ENCODE measurements at regions not wholly inside any gene's neighbourhood (a gene's known extent, or its start where the extent isn't known, plus 50 kb on each side); places are given as distances from the start of the nearest gene placed in this dataset.

GRCh38 chr3:168659015-168659414 is 563.3 kb upstream of the GOLIM4 start:
- Histone ChIP-seq H3K36me3 (ENCODE audit: control insufficient read depth, insufficient read depth, low read length) (no peaks in the 10 kb centered on the region), H3K4me3 (replicated peaks; ENCODE audit: low read depth, low read length) (no peak overlapping the region), H3K27me3 (replicated peaks; ENCODE audit: control insufficient read depth, insufficient read depth, low read length) (no peaks in the 10 kb centered on the region)
- DNase-seq (ENCODE audit: extremely low read depth, insufficient read length) = no peak
- TF ChIP-seq CTCF (IDR thresholded peaks at IDR 0.05; ENCODE audit: insufficient read depth, low read length, poor library complexity, severe bottlenecking) = no peak

- H3K36me3 ChIP-seq (ENCODE audit: control insufficient read depth, insufficient read depth, low read length) = no peaks in the 10 kb centered on the region
- H3K27me3 ChIP-seq (replicated peaks; ENCODE audit: control insufficient read depth, insufficient read depth, low read length) = no peaks in the 10 kb centered on the region
- no peak for TF ChIP-seq CTCF (IDR thresholded peaks at IDR 0.05; ENCODE audit: insufficient read depth, low read length, poor library complexity, severe bottlenecking)
- no peak overlapping the region for H3K4me3 ChIP-seq (replicated peaks; ENCODE audit: low read depth, low read length)
- no peak for DNase-seq (ENCODE audit: extremely low read depth, insufficient read length)
These were observed 559.9 kb upstream of the GOLIM4 start for GRCh38 chr3:168655611-168656010.

GRCh38 chr3:168654700-168655099 is 559.0 kb upstream of the GOLIM4 start:
- Histone ChIP-seq H3K36me3 (ENCODE audit: control insufficient read depth, insufficient read depth, low read length) (no peaks in the 10 kb centered on the region), H3K27me3 (replicated peaks; ENCODE audit: control insufficient read depth, insufficient read depth, low read length) (no peaks in the 10 kb centered on the region), H3K4me3 (replicated peaks; ENCODE audit: low read depth, low read length) (no peak overlapping the region)
- TF ChIP-seq CTCF (IDR thresholded peaks at IDR 0.05; ENCODE audit: insufficient read depth, low read length, poor library complexity, severe bottlenecking) = no peak
- no peak for DNase-seq (ENCODE audit: extremely low read depth, insufficient read length)

- Histone ChIP-seq H3K27me3 (replicated peaks; ENCODE audit: control insufficient read depth, insufficient read depth, low read length) (no peaks in the 10 kb centered on the region), H3K36me3 (ENCODE audit: control insufficient read depth, insufficient read depth, low read length) (no peaks in the 10 kb centered on the region), H3K4me3 (replicated peaks; ENCODE audit: low read depth, low read length) (no peak overlapping the region)
- DNase-seq (ENCODE audit: extremely low read depth, insufficient read length) = no peak
- no peak for TF ChIP-seq CTCF (IDR thresholded peaks at IDR 0.05; ENCODE audit: insufficient read depth, low read length, poor library complexity, severe bottlenecking)
These were observed 557.5 kb upstream of the GOLIM4 start for GRCh38 chr3:168653255-168653654.

- no peak for TF ChIP-seq CTCF (IDR thresholded peaks at IDR 0.05; ENCODE audit: insufficient read depth, low read length, poor library complexity, severe bottlenecking)
- Histone ChIP-seq H3K36me3 (ENCODE audit: control insufficient read depth, insufficient read depth, low read length) (no peaks in the 10 kb centered on the region), H3K27me3 (replicated peaks; ENCODE audit: control insufficient read depth, insufficient read depth, low read length) (no peaks in the 10 kb centered on the region), H3K4me3 (replicated peaks; ENCODE audit: low read depth, low read length) (no peak overlapping the region)
- DNase-seq (ENCODE audit: extremely low read depth, insufficient read length) = no peak
These were observed 552.6 kb upstream of the GOLIM4 start for GRCh38 chr3:168648321-168648720.

GRCh38 chr3:168647582-168647981 is 551.9 kb upstream of the GOLIM4 start:
- H3K27me3 ChIP-seq (replicated peaks; ENCODE audit: control insufficient read depth, insufficient read depth, low read length) = no peaks in the 10 kb centered on the region
- no peak for TF ChIP-seq CTCF (IDR thresholded peaks at IDR 0.05; ENCODE audit: insufficient read depth, low read length, poor library complexity, severe bottlenecking)
- DNase-seq (ENCODE audit: extremely low read depth, insufficient read length) = no peak
- H3K4me3 ChIP-seq (replicated peaks; ENCODE audit: low read depth, low read length) = no peak overlapping the region
- no peaks in the 10 kb centered on the region for H3K36me3 ChIP-seq (ENCODE audit: control insufficient read depth, insufficient read depth, low read length)

Data from GM06990 (cell line).